OCI-LY3 (cell line): ENCODE measurements at regions not wholly inside any gene's neighbourhood (a gene's known extent, or its start where the extent isn't known, plus 50 kb on each side); places are given as distances from the start of the nearest gene placed in this dataset.

Experiments
- H2AFZ ChIP-seq: fragments of 200-600, 300-600 bp; shearing (Covaris generic); 2 replicates; pipeline ENCODE4 v1.6.0; 2014; ENCODE audit warnings: antibody characterized with exemption, low read depth, low read length
- H3K27ac ChIP-seq: fragments of 200-600, 300-600 bp; sonication (generic); 2 replicates; pipeline ENCODE4 v1.5.1; 2014; ENCODE audit warnings: mild to moderate bottlenecking, low read length, moderate library complexity, mixed read lengths
- H3K27me3 ChIP-seq: fragments of 200-600, 300-600 bp; sonication (generic); 2 replicates; pipeline ENCODE4 v1.6.1; 2014; ENCODE audit warnings: low read depth, low read length, mixed read lengths
- H3K36me3 ChIP-seq: fragments of 200-600, 300-600 bp; sonication (generic); replicated peaks from 2 replicates; pipeline ENCODE3; 2014; ENCODE audit warnings: low read depth, low read length, mixed read lengths
- H3K4me1 ChIP-seq: fragments of 300-600, 200-600 bp; sonication (generic); 2 replicates; pipeline ENCODE4 v1.6.1; 2014; ENCODE audit warnings: low read length, mixed read lengths
- H3K4me2 ChIP-seq: fragments of 200-600, 300-600 bp; sonication (generic); 2 replicates; pipeline ENCODE4 v1.6.1; 2014; ENCODE audit warnings: low read length, mixed read lengths
- H3K4me3 ChIP-seq: fragments of 300-600, 200-600 bp; sonication (generic); 2 replicates; pipeline ENCODE4 v1.5.1; 2014; ENCODE audit warnings: antibody characterized with exemption, mild to moderate bottlenecking, low read length, moderate library complexity
- H3K79me2 ChIP-seq: fragments of 300-600, 200-600 bp; shearing (Covaris generic); 2 replicates; pipeline ENCODE4 v1.6.1; 2014; ENCODE audit warnings: mild to moderate bottlenecking, low read length, mixed read lengths
- H3K9ac ChIP-seq: fragments of 300-600, 200-600 bp; shearing (Covaris generic); 2 replicates; pipeline ENCODE4 v1.6.0; 2014; ENCODE audit warnings: mild to moderate bottlenecking, low read length, moderate library complexity
- H3K9me3 ChIP-seq: fragments of 200-600, 300-600 bp; shearing (Covaris generic); 2 replicates; pipeline ENCODE4 v1.6.1; 2014; ENCODE audit warnings: low read length, mixed read lengths; ENCODE audit not compliant: insufficient read depth
- H4K20me1 ChIP-seq: fragments of 200-600, 300-600 bp; sonication (generic); 2 replicates; pipeline ENCODE4 v1.6.1; 2016; ENCODE audit warnings: low read length, mixed read lengths; ENCODE audit not compliant: insufficient read depth
- EZH2phosphoT487 ChIP-seq: fragments of 200-600 bp; shearing (Covaris generic); IDR thresholded peaks from 2 replicates; pipeline ENCODE4 v1.6.1; 2018; ENCODE audit warnings: antibody characterized with exemption, mixed run types, low read depth
- TF ChIP-seq, protein P1 (sequence below): fragments of 200-600, 300-600 bp; sonication (generic); IDR thresholded peaks from 2 replicates; pipeline ENCODE4 v1.5.1; 2014; ENCODE audit warnings: antibody characterized with exemption, low read length, low read depth

GRCh38 chr18:26662996-26663395 is 114.6 kb upstream of the KCTD1 start:
- no peaks in the 10 kb centered on the region for H3K79me2 ChIP-seq
- H3K27me3 ChIP-seq = peaks cover 53% of the 10 kb centered on the region
- no peak overlapping the region for H3K4me3 ChIP-seq
- no peak overlapping the region for H2AFZ ChIP-seq
- no peaks in the 10 kb centered on the region for H3K9me3 ChIP-seq
- H3K4me2 ChIP-seq = no peak overlapping the region
- H4K20me1 ChIP-seq = no peaks in the 10 kb centered on the region
- TF ChIP-seq, protein P1, sequence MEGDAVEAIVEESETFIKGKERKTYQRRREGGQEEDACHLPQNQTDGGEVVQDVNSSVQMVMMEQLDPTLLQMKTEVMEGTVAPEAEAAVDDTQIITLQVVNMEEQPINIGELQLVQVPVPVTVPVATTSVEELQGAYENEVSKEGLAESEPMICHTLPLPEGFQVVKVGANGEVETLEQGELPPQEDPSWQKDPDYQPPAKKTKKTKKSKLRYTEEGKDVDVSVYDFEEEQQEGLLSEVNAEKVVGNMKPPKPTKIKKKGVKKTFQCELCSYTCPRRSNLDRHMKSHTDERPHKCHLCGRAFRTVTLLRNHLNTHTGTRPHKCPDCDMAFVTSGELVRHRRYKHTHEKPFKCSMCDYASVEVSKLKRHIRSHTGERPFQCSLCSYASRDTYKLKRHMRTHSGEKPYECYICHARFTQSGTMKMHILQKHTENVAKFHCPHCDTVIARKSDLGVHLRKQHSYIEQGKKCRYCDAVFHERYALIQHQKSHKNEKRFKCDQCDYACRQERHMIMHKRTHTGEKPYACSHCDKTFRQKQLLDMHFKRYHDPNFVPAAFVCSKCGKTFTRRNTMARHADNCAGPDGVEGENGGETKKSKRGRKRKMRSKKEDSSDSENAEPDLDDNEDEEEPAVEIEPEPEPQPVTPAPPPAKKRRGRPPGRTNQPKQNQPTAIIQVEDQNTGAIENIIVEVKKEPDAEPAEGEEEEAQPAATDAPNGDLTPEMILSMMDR = no peak
- TF ChIP-seq EZH2phosphoT487 = no peak
- H3K4me1 ChIP-seq = no peaks in the 10 kb centered on the region
- no peak overlapping the region for H3K27ac ChIP-seq
- no peak overlapping the region for H3K9ac ChIP-seq
- H3K36me3 ChIP-seq = no peaks in the 10 kb centered on the region

GRCh38 chr18:26657631-26658581 is 109.6 kb upstream of the KCTD1 start:
- peaks cover 54% of the 10 kb centered on the region for H3K27me3 ChIP-seq
- no peaks in the 10 kb centered on the region for H3K79me2 ChIP-seq
- H3K9ac ChIP-seq = peak overlapping the region; percentile 71
- no peak for TF ChIP-seq EZH2phosphoT487
- TF ChIP-seq, protein P1 = no peak
- H3K36me3 ChIP-seq = no peaks in the 10 kb centered on the region
- H3K4me1 ChIP-seq = peaks cover 4% of the 10 kb centered on the region; the same call in 1 of the 2 replicates
- H2AFZ ChIP-seq = peak overlapping the region; percentile 91
- H3K9me3 ChIP-seq = no peaks in the 10 kb centered on the region
- H4K20me1 ChIP-seq = no peaks in the 10 kb centered on the region
- H3K4me3 ChIP-seq = peak overlapping the region; percentile 92
- no peak overlapping the region for H3K27ac ChIP-seq
- H3K4me2 ChIP-seq = peak overlapping the region; percentile 74

GRCh38 chr18:26656944-26657536 is 108.7 kb upstream of the KCTD1 start:
- Histone ChIP-seq H3K4me3 (peak overlapping the region; percentile 92), H3K4me1 (peaks cover 4% of the 10 kb centered on the region; the same call in 1 of the 2 replicates), H3K9me3 (no peaks in the 10 kb centered on the region), H2AFZ (peak overlapping the region; percentile 91), H3K4me2 (peak overlapping the region; percentile 74), H3K27ac (no peak overlapping the region), H3K79me2 (no peaks in the 10 kb centered on the region), H3K27me3 (peaks cover 47% of the 10 kb centered on the region), H3K36me3 (no peaks in the 10 kb centered on the region), H4K20me1 (no peaks in the 10 kb centered on the region), H3K9ac (peak overlapping the region; percentile 71)
- TF ChIP-seq, protein P1 = peak; percentile 23; the same call in 1 of the 2 replicates
- TF ChIP-seq EZH2phosphoT487 = no peak

DNA sequence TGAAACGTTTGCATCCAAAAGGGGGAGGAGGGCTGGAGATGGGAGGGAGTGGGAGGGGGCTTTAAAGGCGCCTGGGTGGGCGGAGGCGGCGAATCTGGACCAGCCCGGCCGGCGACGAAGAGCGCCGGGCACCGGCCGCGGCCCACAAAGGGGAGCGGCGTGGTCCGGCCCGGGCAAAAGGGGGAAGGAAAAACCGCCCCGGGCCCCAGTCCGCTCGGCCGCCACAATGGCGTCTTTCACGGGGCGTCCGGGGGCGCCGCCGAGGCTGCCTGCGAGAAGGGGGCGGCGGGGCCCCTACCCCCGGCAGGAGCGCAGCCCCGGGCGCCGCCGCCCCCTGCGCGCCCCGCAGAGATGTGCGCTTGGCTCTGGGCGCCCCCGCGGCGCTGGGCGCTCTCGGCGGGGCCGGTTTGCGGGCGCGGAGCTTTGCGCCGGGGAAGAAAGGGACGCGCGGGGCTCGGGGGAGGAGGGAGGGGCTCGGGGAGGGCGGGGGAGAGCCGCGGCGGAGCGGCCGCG is 108.1 kb upstream of the KCTD1 start:
- Histone ChIP-seq H3K79me2 (no peaks in the 10 kb centered on the region), H3K4me1 (peaks cover 4% of the 10 kb centered on the region; the same call in 1 of the 2 replicates), H3K4me3 (peak overlapping the region; percentile 92), H3K4me2 (peak overlapping the region; percentile 74), H3K27ac (no peak overlapping the region), H3K27me3 (peaks cover 47% of the 10 kb centered on the region), H3K36me3 (no peaks in the 10 kb centered on the region), H3K9ac (peak overlapping the region; percentile 71), H3K9me3 (no peaks in the 10 kb centered on the region), H2AFZ (peak overlapping the region; percentile 43; the same call in 1 of the 2 replicates), H4K20me1 (no peaks in the 10 kb centered on the region)
- TF ChIP-seq, protein P1 = no peak
- TF ChIP-seq EZH2phosphoT487 = no peak
